ENCODE measurements at regions not wholly inside any gene's neighbourhood (a gene's known extent, or its start where the extent isn't known, plus 50 kb on each side); places are given as distances from the start of the nearest gene placed in this dataset.
"Not testable (repeated sequence)": the region's sequence is repeated elsewhere in the genome, so short reads cannot be mapped to it uniquely, and the experiment has no call there.

- H3K4me2 ChIP-seq (replicated peaks; ENCODE audit: low read depth, low read length, poor library complexity, severe bottlenecking); POLR2A ChIA-PET; H3K9me3 Mint-ChIP-seq (ENCODE audit: insufficient read depth); H3K27me3 Mint-ChIP-seq; H3K9me3 ChIP-seq (ENCODE audit: control extremely low read depth in 1 of 3, control insufficient read depth in 2 of 3, insufficient read depth in 1 of 3, low read length in 2 of 3); H3K79me2 ChIP-seq (ENCODE audit: control insufficient read depth, insufficient read depth, low read length); H3K9ac ChIP-seq (ENCODE audit: low read length); H3K4me1 ChIP-seq (ENCODE audit: control insufficient read depth in 2 of 2, insufficient read depth in 2 of 2, low read length in 2 of 2); H3K36me3 ChIP-seq (replicated peaks in 1 of 2; ENCODE audit: control extremely low read depth in 1 of 2, control insufficient read depth in 1 of 2, extremely low read depth in 1 of 2, insufficient read depth in 2 of 2, low read length in 1 of 2); H3K4me1 Mint-ChIP-seq; H3K27me3 ChIP-seq (replicated peaks in 1 of 4; ENCODE audit: control extremely low read depth in 1 of 4, control insufficient read depth in 3 of 4, insufficient read depth in 4 of 4, low read length in 3 of 4); DNase-seq; H3K4me3 ChIP-seq (ENCODE audit: control extremely low read depth in 1 of 5, extremely low read depth in 1 of 5, insufficient read depth in 1 of 5, low read depth in 2 of 5, low read length in 4 of 5); H2AFZ ChIP-seq (ENCODE audit: insufficient read depth, low read depth, low read length, poor library complexity, severe bottlenecking); ATAC-seq (ENCODE audit: low read depth); H3K27ac ChIP-seq (ENCODE audit: low read length in 2 of 2); H4K20me1 ChIP-seq (ENCODE audit: control insufficient read depth, insufficient read depth, low read length, poor library complexity, severe bottlenecking); CTCF ChIA-PET; H3K4me3 Mint-ChIP-seq; H3K27ac Mint-ChIP-seq; intact Hi-C loops (cut with micrococcal nuclease): not testable (repeated sequence)
- WGBS (ENCODE audit: insufficient coverage): no CpG with 5 or more reads among the region's 3 CpGs
These were observed 421.7 kb upstream of the ANKRD20A1 start for GRCh38 chr9:67437011-67437410.

- POLR2A ChIA-PET; H3K4me3 Mint-ChIP-seq; intact Hi-C loops (cut with micrococcal nuclease); ATAC-seq (ENCODE audit: low read depth); H3K27me3 ChIP-seq (replicated peaks in 1 of 4; ENCODE audit: control extremely low read depth in 1 of 4, control insufficient read depth in 3 of 4, insufficient read depth in 4 of 4, low read length in 3 of 4); H3K27ac ChIP-seq (ENCODE audit: low read length in 2 of 2); H3K9me3 ChIP-seq (ENCODE audit: control extremely low read depth in 1 of 3, control insufficient read depth in 2 of 3, insufficient read depth in 1 of 3, low read length in 2 of 3); H3K9me3 Mint-ChIP-seq (ENCODE audit: insufficient read depth); H4K20me1 ChIP-seq (ENCODE audit: control insufficient read depth, insufficient read depth, low read length, poor library complexity, severe bottlenecking); H3K27ac Mint-ChIP-seq; H2AFZ ChIP-seq (ENCODE audit: insufficient read depth, low read depth, low read length, poor library complexity, severe bottlenecking); H3K4me2 ChIP-seq (replicated peaks; ENCODE audit: low read depth, low read length, poor library complexity, severe bottlenecking); H3K9ac ChIP-seq (ENCODE audit: low read length); H3K27me3 Mint-ChIP-seq; CTCF ChIA-PET; DNase-seq; H3K79me2 ChIP-seq (ENCODE audit: control insufficient read depth, insufficient read depth, low read length); H3K4me3 ChIP-seq (ENCODE audit: control extremely low read depth in 1 of 5, extremely low read depth in 1 of 5, insufficient read depth in 1 of 5, low read depth in 2 of 5, low read length in 4 of 5); H3K4me1 Mint-ChIP-seq; H3K36me3 ChIP-seq (replicated peaks in 1 of 2; ENCODE audit: control extremely low read depth in 1 of 2, control insufficient read depth in 1 of 2, extremely low read depth in 1 of 2, insufficient read depth in 2 of 2, low read length in 1 of 2); H3K4me1 ChIP-seq (ENCODE audit: control insufficient read depth in 2 of 2, insufficient read depth in 2 of 2, low read length in 2 of 2): not testable (repeated sequence)
- WGBS (ENCODE audit: insufficient coverage): no CpG with 5 or more reads among the region's 4 CpGs
These were observed 432.5 kb upstream of the SPATA31A3 start for GRCh38 chr9:67424881-67425280.

DNA sequence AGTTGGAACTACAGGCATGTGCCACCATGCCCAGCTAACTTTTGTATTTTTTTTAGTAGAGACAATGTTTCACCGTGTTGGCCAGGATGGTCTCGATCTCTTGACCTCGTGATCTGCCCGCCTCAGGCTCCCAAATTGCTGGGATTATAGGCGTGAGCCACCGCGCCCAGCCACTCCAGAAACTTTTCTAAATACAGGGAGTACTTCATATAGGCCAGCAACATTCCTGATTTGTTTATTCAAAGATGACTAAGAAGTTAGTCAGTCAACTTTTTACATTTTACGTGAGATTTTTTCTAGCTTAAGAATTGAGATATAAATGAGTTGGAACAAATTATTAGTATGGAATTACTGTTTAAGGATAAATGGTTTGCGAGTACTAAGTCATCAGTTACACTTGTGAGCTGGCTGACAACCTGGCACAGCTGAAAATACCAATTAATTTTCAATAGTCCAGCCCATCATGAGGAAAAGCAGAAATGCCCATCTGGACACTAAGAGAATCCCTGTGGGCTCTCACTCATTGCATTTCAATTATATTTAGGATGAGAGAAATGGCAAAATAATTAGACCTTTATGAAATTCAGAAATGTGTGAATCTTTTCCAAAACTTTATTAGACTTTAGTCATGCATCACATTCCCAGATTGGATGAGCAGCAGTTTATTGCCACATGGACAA, 430.8 kb upstream of the SPATA31A3 start:
- H3K27me3 ChIP-seq (replicated peaks in 1 of 4; ENCODE audit: control extremely low read depth in 1 of 4, control insufficient read depth in 3 of 4, insufficient read depth in 4 of 4, low read length in 3 of 4); CTCF ChIA-PET; H3K9me3 Mint-ChIP-seq (ENCODE audit: insufficient read depth); H3K4me1 Mint-ChIP-seq; H3K79me2 ChIP-seq (ENCODE audit: control insufficient read depth, insufficient read depth, low read length); H3K4me2 ChIP-seq (replicated peaks; ENCODE audit: low read depth, low read length, poor library complexity, severe bottlenecking); H2AFZ ChIP-seq (ENCODE audit: insufficient read depth, low read depth, low read length, poor library complexity, severe bottlenecking); H3K27ac Mint-ChIP-seq; ATAC-seq (ENCODE audit: low read depth); H3K27ac ChIP-seq (ENCODE audit: low read length in 2 of 2); H3K9ac ChIP-seq (ENCODE audit: low read length); H3K27me3 Mint-ChIP-seq; DNase-seq; H3K9me3 ChIP-seq (ENCODE audit: control extremely low read depth in 1 of 3, control insufficient read depth in 2 of 3, insufficient read depth in 1 of 3, low read length in 2 of 3); intact Hi-C loops (cut with micrococcal nuclease); H3K36me3 ChIP-seq (replicated peaks in 1 of 2; ENCODE audit: control extremely low read depth in 1 of 2, control insufficient read depth in 1 of 2, extremely low read depth in 1 of 2, insufficient read depth in 2 of 2, low read length in 1 of 2); H3K4me1 ChIP-seq (ENCODE audit: control insufficient read depth in 2 of 2, insufficient read depth in 2 of 2, low read length in 2 of 2); H3K4me3 ChIP-seq (ENCODE audit: control extremely low read depth in 1 of 5, extremely low read depth in 1 of 5, insufficient read depth in 1 of 5, low read depth in 2 of 5, low read length in 4 of 5); H3K4me3 Mint-ChIP-seq; POLR2A ChIA-PET; H4K20me1 ChIP-seq (ENCODE audit: control insufficient read depth, insufficient read depth, low read length, poor library complexity, severe bottlenecking): not testable (repeated sequence)
- no CpG with 5 or more reads among the region's 9 CpGs for WGBS (ENCODE audit: insufficient coverage)

- H3K27me3 Mint-ChIP-seq: not testable (repeated sequence)
These were observed 426.2 kb upstream of the SPATA31A3 start for GRCh38 chr9:67418496-67419079.

More at GRCh38 chr9:67418496-67419079, 426.2 kb upstream of the SPATA31A3 start:
- POLR2A ChIA-PET; H3K4me1 Mint-ChIP-seq; H3K9me3 Mint-ChIP-seq (ENCODE audit: insufficient read depth); H3K9me3 ChIP-seq (ENCODE audit: control extremely low read depth in 1 of 3, control insufficient read depth in 2 of 3, insufficient read depth in 1 of 3, low read length in 2 of 3); CTCF ChIA-PET; H3K27me3 ChIP-seq (replicated peaks in 1 of 4; ENCODE audit: control extremely low read depth in 1 of 4, control insufficient read depth in 3 of 4, insufficient read depth in 4 of 4, low read length in 3 of 4); ATAC-seq (ENCODE audit: low read depth); H3K9ac ChIP-seq (ENCODE audit: low read length); H3K27ac Mint-ChIP-seq; H3K79me2 ChIP-seq (ENCODE audit: control insufficient read depth, insufficient read depth, low read length); H3K27ac ChIP-seq (ENCODE audit: low read length in 2 of 2); intact Hi-C loops (cut with micrococcal nuclease); H4K20me1 ChIP-seq (ENCODE audit: control insufficient read depth, insufficient read depth, low read length, poor library complexity, severe bottlenecking); DNase-seq; H3K4me3 Mint-ChIP-seq; H3K36me3 ChIP-seq (replicated peaks in 1 of 2; ENCODE audit: control extremely low read depth in 1 of 2, control insufficient read depth in 1 of 2, extremely low read depth in 1 of 2, insufficient read depth in 2 of 2, low read length in 1 of 2); H3K4me1 ChIP-seq (ENCODE audit: control insufficient read depth in 2 of 2, insufficient read depth in 2 of 2, low read length in 2 of 2); H3K4me3 ChIP-seq (ENCODE audit: control extremely low read depth in 1 of 5, extremely low read depth in 1 of 5, insufficient read depth in 1 of 5, low read depth in 2 of 5, low read length in 4 of 5); H3K4me2 ChIP-seq (replicated peaks; ENCODE audit: low read depth, low read length, poor library complexity, severe bottlenecking); H2AFZ ChIP-seq (ENCODE audit: insufficient read depth, low read depth, low read length, poor library complexity, severe bottlenecking): not testable (repeated sequence)
- no CpG with 5 or more reads among the region's 4 CpGs for WGBS (ENCODE audit: insufficient coverage)
